NB4 (cell line): ENCODE measurements at regions not wholly inside any gene's neighbourhood (a gene's known extent, or its start where the extent isn't known, plus 50 kb on each side); places are given as distances from the start of the nearest gene placed in this dataset.
A peak's percentile ranks its signal among the peaks of the same experiment; 100 is the strongest.

ENCODE experiments used
- DNase-seq: peaks from one replicate; pipeline ENCODE4 v3.0.0; 2010; ENCODE audit warnings: low read depth
- H3K4me3 ChIP-seq: one replicate; pipeline ENCODE4 v1.5.1; 2011; ENCODE audit warnings: mild to moderate bottlenecking, low read depth, low read length, moderate library complexity
- CTCF ChIP-seq: IDR thresholded peaks from one replicate; pipeline ENCODE4 v1.5.1; 2012; ENCODE audit warnings: low read depth, low read length
- MAX ChIP-seq: IDR thresholded peaks from 2 replicates; pipeline ENCODE4 v1.6.1; 2011; ENCODE audit warnings: low read depth, low read length
- MYC ChIP-seq: IDR thresholded peaks from 2 replicates; pipeline ENCODE4 v1.6.1; 2011; ENCODE audit warnings: low read depth, low read length
- POLR2A ChIP-seq: IDR thresholded peaks from 2 replicates; pipeline ENCODE4 v1.6.1; 2011; ENCODE audit warnings: mild to moderate bottlenecking; ENCODE audit not compliant: insufficient read length; ENCODE audit errors: extremely low read depth

GRCh38 chr5:98041661-98042060 is 731.8 kb upstream of the RGMB start:
- TF ChIP-seq POLR2A (no peak), MAX (no peak), MYC (no peak), CTCF (no peak)
- H3K4me3 ChIP-seq, result no peak overlapping the region
- DNase-seq, result no peak

GRCh38 chr5:98042521-98042920 is 730.9 kb upstream of the RGMB start:
- H3K4me3 ChIP-seq, result no peak overlapping the region
- TF ChIP-seq MAX (no peak), MYC (no peak), CTCF (no peak), POLR2A (no peak)
- DNase-seq, result no peak

GRCh38 chr5:98042961-98043360 is 730.5 kb upstream of the RGMB start:
- DNase-seq, result no peak
- no peak overlapping the region for H3K4me3 ChIP-seq
- TF ChIP-seq POLR2A, result no peak
- no peak for TF ChIP-seq CTCF
- no peak for TF ChIP-seq MAX
- no peak for TF ChIP-seq MYC

- no peak for TF ChIP-seq POLR2A
- no peak for TF ChIP-seq MAX
- no peak for TF ChIP-seq MYC
- TF ChIP-seq CTCF, result no peak
- H3K4me3 ChIP-seq, result no peak overlapping the region
- DNase-seq, result peak; percentile 7
Observed at GRCh38 chr5:98050583-98050982, 722.9 kb upstream of the RGMB start.

GRCh38 chr5:98053170-98053569 is 720.3 kb upstream of the RGMB start:
- TF ChIP-seq MYC, result no peak
- TF ChIP-seq POLR2A, result no peak
- no peak for TF ChIP-seq MAX
- TF ChIP-seq CTCF, result no peak
- H3K4me3 ChIP-seq, result no peak overlapping the region

GRCh38 chr5:98060148-98060547 is 713.3 kb upstream of the RGMB start:
- H3K4me3 ChIP-seq, result no peak overlapping the region
- no peak for TF ChIP-seq MAX
- no peak for TF ChIP-seq POLR2A
- TF ChIP-seq CTCF, result no peak
- no peak for TF ChIP-seq MYC
- no peak for DNase-seq

More at GRCh38 chr5:98053170-98053569, 720.3 kb upstream of the RGMB start:
- no peak for DNase-seq
